Fibroblast of skin of right biceps (primary cell): ENCODE measurements at regions not wholly inside any gene's neighbourhood (a gene's known extent, or its start where the extent isn't known, plus 50 kb on each side); places are given as distances from the start of the nearest gene placed in this dataset.
"Not testable (repeated sequence)": the region's sequence is repeated elsewhere in the genome, so short reads cannot be mapped to it uniquely, and the experiment has no call there.

Experiments
- DNase-seq: peaks from one replicate; pipeline ENCODE4 v3.0.0-alpha.2; 2013

DNA sequence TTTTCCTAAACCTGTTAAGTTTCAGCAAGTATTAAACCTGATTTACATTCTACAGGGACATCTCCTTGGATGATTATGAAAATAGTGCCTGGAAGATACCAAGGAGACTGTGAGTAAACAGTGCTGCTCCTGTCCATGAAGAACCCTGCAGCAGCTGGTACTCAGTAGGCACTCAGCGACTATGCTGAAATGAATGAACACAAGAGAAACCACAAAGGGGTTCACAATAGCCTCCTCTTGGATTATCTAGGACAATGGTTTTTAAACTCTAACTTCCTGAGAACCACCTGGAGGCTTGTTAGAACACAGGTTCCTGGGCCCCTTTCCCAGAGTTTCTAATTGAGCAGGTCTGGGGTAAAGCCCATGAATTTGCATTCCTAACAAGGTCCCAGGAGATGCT lies 488.4 kb upstream of the UBE2E2 start:
- DNase-seq: no peak

DNA sequence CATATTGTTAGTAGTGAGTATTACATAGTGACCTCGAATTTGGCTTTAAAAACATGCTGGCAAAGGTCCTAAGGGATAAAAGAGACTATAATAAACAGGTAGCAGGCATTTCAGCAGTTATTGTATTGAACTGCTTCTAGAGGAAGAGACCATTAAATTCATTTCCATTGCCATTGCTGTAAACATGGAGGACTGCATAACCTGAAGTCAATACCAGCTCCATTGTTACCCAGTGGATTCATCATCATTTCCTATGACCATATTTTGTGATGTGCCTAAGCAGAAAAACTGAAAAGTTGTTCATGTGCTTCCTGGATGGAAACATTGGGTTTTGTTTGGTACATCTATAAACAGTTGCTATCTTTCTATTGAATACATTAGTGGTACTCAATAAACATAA lies 482.5 kb upstream of the UBE2E2 start:
- DNase-seq: no peak

DNA sequence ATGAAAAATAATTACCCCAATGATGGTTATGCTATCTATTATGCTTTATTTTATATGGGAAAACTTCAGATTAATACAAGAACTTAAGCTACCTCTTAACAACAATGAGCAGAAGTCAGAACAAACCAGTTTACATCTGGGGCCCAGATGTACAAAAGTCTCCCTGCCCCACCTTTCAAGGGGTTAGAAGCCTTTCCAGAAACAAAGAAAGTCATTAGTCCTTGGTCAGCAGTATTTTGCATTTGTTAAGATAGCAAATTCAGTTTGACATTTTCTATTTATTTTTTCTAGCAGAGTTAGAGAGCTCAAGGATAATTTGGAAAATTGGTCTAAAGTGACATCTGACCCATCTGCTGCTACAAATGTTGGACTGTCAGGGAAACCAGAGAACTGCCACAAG lies 478.7 kb upstream of the UBE2E2 start:
- no peak for DNase-seq

DNA sequence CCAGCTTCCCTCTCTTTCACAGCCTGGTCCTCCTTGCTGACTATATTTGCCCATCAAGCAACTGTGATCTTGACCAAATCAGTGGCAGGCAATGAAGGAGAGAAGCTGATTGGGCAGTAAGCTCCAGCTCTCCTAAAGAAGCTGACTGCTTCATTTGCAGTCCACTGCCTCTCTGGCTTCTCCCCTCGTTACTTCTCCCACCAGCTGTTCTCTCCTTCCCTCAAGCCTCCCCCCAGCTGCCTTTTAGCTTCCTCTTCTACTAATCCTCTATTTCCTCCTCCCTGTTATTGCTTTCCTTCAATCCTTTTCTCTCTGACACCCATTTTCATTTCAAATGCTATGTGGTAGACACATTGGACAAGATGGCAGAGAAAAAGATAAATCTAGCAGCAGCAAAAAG lies 474.7 kb upstream of the UBE2E2 start:
- DNase-seq: no peak

DNA sequence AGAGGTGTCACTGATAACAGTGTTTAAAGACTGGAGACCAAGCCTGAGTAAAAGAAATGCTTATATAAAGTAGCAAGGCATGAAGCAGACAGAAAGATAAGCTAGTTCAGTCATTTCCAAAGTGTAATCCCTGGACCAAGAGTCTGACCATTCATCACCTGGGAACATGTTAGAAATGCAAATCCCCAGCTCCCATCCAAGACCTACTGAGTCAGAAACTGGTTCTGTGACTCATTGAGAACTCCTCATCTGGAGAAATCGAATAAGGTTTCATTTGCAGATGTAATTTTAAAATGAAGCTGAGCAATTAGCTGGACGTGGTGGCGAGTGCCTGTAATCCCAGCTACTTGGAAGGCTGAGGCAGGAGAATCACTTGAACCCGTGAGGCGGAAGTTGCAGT lies 473.9 kb upstream of the UBE2E2 start:
- no peak for DNase-seq

DNA sequence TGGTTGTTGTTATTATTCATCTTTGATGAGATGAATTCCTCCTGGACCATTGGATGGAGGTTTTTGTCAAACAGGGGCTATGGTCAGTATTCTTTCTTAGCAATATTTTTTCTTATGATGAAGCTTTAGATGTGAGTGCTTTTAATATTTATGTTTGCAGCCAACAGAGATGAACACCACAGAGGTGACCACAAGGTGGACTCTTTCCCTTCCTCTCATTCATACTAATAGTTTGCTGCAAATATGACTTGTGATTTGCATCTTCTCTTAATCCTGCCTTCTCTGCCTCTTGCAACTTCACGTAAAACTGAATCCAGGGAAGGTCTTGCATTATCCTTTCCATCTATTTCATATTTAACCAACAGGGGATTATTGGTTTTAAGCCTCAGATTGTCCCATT lies 473.1 kb upstream of the UBE2E2 start:
- no peak for DNase-seq

DNA sequence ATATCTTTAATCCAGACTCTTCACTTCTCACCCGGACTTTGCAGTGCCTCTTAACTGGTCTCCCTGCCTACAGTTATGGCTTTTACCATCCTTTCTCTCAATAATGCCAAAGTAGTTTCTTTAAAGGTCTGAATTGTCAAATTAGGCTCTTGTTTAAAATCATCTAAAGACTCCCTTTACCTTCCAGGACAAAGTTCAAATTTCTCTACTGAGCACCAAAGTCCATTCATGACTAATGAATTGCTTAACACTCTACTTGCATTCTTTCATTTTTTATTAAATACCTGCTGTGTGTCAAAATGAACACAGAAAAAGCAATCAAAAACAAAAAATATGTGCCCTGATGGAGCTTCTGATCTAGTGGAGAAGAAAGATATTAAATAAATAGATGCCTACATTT lies 472.4 kb upstream of the UBE2E2 start:
- no peak for DNase-seq

DNA sequence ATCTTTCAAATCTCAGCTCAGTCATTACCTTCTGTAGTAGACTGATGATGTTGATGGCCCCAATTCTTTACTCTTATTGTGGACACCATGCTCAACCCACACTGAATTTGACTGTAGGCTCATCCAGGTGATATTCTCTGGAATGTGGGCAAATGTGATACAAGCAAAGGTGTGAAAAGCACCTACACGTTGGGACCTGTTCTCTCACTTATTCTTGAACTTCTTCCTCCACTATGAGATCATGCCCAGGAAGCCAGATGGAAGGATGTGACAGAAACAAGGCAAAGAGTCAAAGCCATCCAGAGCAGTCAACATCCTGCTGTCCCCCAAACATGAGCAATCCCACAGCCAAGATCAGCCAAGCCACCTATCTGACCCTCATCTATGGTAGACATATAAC lies 471.2 kb upstream of the UBE2E2 start:
- no peak for DNase-seq

DNA sequence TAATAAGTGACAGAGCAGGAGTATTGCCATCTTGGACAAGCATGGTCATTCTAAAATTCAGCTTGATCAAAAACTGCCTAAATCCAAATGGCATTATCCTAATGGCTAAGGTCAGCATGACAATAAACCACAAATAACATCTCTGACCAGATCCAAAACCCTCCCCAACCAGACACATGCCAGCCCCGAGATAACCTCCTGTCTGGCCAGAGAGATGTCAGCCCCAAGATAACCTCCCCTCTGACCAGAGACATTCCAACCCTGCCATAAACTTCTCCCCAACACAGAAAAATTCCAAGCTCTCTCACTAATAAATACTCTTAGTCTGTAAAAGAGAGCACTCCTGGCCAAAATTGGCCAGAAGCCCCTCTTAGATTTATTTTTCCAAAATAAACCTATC lies 470.5 kb upstream of the UBE2E2 start:
- DNase-seq: no peak

DNA sequence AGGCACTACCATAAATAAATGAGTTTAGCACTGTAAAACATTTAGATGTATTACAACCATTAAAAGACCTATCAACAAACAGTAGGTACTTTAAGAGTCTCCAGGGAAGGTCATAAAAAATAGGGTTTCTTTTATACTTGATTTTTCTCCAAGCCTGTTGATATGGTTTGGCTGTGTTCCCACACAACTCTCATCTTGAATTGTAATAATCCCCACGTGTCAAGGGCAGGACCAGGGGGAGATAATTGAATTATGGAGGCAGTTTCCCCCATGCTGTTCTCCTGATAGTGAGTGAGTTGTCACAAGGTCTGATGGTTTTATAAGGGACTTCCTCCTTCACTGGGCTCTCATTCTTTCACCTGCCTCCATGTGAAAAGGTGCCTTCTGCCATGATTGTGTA lies 468.9 kb upstream of the UBE2E2 start:
- DNase-seq: no peak

DNA sequence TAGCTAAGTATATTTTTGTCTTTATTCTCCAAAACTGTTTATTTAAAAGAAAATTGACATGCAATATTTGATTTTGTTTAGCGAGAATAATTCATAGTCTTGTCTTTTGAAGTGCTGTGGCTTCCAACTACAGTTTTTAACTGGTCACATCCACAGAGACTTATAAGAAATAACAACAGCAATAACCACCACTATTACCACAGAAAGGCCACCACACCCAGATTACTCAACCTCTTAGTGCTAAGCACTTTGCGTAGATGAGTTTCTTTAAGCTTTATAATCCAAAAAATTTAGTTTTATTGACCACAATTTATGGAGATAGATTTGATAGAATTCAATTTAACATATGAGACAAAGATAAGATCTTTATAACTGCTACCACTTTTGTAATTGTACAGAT lies 468.4 kb upstream of the UBE2E2 start:
- DNase-seq: no peak

DNA sequence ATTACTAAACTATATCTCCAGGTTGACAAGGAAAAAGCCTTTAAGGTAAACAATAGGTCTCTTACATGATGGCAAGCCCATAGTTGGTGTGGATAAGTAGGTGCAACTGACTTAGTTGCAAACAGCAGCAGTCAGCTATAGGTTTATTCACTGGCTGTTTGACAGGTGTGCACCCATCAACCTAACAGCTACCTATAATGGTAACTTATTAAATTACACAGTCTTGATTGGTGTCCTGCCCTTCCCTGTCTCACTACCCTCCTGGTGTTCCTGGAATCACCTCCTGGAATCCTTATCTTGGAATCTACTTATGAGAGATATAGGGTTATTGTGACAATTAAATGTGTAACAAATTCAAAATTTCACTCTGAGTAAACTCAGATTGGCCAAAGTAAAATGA lies 467.8 kb upstream of the UBE2E2 start:
- no peak for DNase-seq

DNA sequence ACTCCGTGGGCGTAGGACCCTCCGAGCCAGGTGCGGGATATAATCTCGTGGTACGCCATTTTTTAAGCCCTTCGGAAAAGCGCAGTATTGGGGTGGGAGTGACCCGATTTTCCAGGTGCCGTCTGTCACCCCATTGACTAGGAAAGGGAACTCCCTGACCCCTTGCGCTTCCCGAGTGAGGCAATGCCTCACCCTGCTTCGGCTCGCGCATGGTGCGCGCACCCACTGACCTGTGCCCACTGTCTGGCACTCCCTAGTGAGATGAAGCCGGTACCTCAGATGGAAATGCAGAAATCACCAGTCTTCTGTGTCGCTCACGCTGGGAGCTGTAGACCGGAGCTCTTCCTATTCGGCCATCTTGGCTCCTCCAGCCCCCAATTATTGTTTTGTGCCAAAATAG lies 459.7 kb upstream of the UBE2E2 start:
- not testable (repeated sequence) for DNase-seq

DNA sequence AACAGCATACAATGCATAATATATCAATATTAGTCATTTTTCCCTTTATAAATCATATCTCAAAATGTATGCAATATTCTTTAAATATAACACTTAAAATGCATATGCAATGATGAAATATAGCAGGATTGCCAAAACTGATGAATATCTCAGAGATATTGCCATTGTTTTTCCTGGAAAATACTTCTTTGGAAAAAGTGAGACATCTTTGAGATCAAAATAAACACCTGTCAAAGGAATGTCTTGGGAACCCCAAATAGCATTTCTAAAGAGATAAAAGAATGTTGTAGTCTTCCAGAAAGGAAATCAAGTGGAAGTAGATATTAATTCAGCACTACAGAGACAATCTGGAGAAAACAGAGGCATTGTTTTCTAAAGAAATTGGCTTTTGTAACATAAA lies 457.8 kb upstream of the UBE2E2 start:
- DNase-seq: no peak

DNA sequence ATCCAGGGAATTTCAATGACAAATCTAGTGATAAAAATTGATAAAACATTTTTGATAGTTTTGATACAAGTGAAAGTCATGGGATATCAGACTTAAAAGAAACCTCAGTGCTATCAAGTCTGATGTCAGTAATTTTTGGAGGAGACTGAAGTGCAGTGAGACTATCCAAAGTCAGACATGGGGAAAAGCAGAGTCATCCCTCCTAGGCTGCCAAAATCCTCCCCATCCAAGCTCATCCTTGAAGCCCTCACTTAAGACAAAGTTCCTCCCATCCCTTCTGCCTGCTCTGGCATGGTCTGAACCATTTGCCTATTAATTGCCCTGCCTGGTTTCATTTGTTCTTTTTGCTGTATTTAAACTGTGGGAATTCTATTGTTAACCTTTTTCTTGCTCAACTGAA lies 456.9 kb upstream of the UBE2E2 start:
- DNase-seq: no peak

DNA sequence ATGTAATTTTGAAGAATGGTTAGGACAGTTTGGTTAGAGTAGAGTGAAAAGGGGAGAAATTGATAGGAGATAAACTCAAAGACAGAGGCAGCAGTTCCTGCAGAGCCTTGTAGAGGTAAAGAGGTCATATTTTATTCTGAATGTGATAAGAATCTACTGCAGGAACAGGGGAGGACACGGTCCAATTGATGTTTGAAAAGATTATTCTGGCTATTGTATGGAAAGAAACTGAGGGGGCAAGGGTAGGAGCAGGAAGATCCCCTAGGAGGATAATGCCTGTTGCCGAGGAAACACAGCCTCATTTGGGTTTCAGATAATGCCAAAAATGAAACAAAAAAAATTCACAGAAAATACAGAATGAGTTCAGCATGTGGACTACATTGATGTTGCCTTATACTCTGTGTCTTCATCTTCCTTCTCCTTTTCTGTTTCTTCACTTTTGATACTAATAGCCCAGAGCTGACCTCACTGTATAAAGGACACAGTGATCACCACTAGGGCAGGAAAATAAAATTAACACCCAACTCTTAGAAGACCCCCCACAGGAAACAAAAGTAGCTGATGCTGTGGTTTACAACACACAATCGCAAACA lies 454.6 kb upstream of the UBE2E2 start:
- no peak for DNase-seq

DNA sequence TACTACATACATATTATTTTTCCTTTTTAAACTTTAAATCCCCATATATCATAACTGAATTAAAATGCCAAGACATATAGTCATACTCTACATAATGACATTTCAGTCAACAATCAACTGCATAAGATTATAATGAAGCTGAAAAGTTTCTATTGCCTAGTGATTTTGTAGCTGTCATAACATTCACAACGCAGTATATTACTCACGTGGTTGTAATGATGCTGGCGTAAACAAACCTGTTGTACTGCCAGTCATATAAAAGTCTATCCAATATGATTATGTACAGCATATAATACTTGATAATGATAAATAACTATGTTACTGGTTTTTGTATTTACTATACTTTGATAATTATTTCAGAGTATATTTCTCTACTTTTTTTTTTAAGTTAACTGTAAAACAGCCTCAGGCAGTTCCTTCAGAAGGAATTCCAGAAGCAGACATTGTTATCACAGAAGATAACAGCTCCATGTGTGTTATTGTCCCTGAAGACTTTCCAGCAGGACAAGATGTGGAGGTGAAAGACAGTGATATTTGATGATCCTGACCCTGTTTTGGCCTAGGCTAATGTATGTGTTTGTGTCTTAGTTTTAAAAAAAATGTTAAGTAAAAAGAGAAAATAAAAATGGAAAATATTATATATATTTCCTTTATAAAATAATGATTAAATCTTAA lies 443.4 kb upstream of the UBE2E2 start:
- DNase-seq: no peak

DNA sequence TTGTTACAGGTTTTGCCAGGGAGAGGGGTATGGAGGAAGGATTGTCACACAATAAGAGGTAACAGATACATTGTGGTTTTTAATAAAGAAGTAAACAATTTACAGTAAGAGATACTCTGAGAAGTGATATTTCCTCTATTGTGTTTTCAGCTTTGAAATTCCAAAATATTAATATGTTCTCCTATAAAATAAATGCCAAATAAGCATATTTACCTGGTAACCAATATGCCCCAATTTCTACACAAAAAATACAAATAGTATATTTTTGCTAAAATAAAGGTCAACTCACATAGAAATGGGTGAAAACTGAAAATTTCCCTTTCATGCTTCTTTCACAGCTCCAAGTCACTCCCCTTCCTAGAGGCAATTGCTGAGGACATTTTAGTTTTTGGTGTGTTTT lies 437.4 kb upstream of the UBE2E2 start:
- DNase-seq: no peak

DNA sequence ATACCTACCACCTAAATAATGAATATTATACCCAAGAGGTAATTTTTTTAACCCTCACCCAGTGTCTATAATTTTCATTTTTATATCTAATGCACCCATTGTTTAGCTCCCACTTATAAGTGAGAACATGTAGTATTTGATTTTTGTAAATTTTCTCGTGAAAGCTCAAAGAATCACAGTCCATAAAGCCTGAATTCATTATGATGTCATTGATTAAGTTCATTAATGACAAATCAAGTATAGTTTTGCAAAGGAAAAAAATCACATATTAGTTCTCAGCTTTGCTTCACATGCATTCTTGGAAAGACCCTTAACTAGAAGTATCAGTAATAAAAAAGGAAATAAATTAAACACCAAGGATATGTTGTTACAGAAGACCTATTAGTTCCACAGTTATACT lies 425.3 kb upstream of the UBE2E2 start:
- no peak for DNase-seq

DNA sequence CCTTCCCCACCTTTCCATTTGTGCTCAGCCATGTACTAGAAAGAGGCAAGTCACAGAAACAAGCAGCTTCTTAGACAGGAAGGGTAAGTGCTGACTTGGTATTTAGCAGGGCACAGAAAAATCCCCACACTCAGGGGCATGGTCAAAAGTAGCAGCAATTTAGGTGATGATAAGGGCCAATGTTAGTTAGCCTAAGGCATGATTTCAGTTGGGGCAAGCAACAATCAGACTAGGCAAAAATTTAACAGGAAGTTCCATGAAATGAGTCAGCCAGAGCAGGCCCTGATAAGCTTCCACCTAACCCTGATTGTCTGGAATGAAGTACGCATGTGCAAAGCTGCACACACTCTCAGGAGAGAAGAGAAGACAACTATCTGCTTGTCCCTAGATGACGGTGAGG lies 423.4 kb upstream of the UBE2E2 start:
- no peak for DNase-seq

DNA sequence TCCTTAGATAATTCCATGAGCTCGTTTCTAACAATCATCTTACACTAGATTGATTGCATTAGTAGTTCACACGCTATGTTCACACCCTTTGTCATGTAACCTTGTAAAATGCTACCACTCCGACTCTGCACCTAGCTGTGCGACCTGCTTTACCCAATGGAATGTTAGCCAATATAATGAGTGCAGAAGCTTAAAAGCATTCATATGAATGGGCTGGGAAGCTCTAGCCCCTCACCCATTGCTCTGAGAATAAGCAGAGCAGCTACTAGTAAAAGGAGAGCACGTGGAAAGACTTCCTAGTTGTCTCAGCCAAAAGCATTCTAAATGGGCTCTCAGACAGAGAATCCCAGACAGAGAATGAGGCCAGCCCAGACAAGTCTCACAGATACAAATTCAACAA lies 410.6 kb upstream of the UBE2E2 start:
- no peak for DNase-seq

DNA sequence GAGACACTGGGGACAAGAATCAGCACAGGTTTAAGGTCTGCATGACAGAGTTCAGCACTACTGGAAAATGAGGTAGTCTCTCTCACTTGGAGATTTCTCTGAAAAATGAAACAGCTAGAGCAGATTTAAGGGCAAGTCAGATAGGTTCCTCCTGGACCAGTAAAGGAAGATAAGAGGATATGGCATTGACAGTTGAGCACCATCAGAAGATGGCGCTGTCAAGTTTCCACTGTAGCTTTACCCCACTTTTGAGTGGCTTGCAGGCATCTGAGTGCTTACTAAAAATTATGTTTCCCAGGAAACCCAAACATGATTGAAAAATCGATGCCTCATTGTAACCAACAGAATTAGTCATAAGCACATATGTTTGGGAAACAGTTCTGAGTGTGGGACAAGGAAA lies 407.2 kb upstream of the UBE2E2 start:
- DNase-seq: no peak

DNA sequence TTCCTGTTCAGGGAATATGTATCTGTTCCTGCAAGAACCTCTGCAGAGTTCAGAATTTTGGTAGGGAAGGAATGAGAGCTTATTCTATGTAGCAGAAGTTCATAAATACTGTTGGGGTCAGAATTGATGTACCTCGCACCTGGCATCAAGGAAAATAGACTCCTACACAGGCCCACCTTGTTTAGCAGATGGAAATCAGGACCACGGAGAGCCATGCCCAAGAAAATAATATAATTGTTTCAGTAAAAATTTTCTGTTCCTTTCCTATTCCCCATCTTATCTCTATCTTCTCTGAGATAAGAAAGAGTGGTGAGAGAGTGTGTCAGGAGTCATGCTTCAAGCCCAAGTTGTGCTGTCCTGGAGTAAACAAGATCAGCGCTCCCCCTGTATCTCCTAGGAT lies 404.7 kb upstream of the UBE2E2 start:
- DNase-seq: no peak

DNA sequence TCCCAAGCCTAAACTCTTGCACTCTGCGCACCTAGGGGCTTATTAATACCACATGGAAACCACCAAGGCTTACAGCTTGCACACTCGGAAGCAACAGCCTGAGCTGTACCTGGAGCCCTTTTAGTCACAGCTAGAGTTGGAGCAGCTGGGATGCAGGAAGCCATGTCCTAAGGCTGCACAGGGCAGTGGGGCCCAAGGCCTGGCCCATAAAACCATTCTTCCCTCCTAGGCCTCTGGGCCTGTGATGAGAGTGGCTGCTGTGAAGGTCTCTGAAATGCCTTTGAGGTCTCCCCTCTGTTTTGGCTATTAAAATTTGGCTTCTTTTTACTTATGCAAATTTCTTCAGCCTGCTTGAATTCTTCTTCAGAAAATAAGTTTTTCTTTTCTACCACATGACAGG lies 383.9 kb upstream of the UBE2E2 start:
- no peak for DNase-seq

DNA sequence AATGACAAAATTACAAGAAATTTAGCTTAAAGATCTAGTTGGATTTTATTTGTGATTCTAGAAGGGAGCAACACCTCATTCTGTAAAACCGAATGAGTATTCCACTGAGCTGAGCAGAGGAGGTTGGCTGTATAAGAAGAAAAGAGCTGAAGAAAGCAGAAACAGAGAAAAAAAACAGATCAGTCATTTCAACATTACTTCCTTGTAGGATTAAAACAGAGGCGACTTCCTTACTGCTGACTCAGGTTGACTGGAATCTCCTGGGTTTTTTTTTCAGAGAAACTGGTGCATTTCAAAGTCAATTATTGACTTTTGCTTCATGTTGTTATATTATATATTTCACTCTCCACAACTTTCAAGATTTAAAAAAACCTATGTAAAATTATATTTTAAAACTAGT lies 368.1 kb upstream of the UBE2E2 start:
- DNase-seq: peak; percentile 12

DNA sequence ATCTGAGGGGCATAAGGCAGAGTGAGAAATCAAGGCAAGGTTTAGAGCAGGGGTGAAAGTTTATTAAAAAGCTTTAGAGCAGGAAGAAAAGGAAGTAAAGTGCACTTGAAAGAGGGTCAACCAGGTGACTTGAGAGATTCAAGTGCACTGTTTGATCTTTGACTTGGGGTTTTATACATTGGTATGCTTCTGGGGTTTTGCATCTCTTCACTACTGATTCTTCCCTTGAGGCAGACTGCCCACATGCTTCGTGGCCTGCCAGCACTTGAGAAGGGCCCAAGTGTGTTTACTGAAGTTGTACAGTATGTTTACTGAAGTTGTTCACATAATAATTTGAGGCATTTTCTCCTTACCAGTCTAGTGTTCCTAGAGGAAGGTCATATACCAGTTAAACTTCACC lies 367.0 kb upstream of the UBE2E2 start:
- no peak for DNase-seq
